H9 (cell line): ENCODE measurements at regions not wholly inside any gene's neighbourhood (a gene's known extent, or its start where the extent isn't known, plus 50 kb on each side); places are given as distances from the start of the nearest gene placed in this dataset.

ENCODE experiments used
- DNase-seq: peaks from one replicate; pipeline ENCODE4 v3.0.0-alpha.2; 2017
- H2AFZ ChIP-seq: one replicate; pipeline ENCODE4 v1.6.1; 2013; ENCODE audit warnings: mild to moderate bottlenecking, low read length, control low read depth, moderate library complexity
- H2AK5ac ChIP-seq: 2 replicates; pipeline ENCODE4 v1.6.1; 2013; ENCODE audit warnings: low read length, control low read depth, mixed read lengths; ENCODE audit not compliant: insufficient read length
- H2BK120ac ChIP-seq: one replicate; pipeline ENCODE4 v1.6.1; 2013; ENCODE audit warnings: low read depth, mild to moderate bottlenecking, low read length, control low read depth, inconsistent platforms; ENCODE audit not compliant: poor library complexity, severe bottlenecking
- H2BK12ac ChIP-seq: 2 replicates; pipeline ENCODE4 v1.6.1; 2013; ENCODE audit warnings: low read length, control low read depth, mixed read lengths, low read depth; ENCODE audit not compliant: insufficient read length
- H2BK15ac ChIP-seq: 2 replicates; pipeline ENCODE4 v1.6.1; 2013; ENCODE audit warnings: low read depth, low read length, control low read depth
- H2BK20ac ChIP-seq: one replicate; pipeline ENCODE4 v1.6.1; 2013; ENCODE audit warnings: low read depth, mild to moderate bottlenecking, low read length, control low read depth, inconsistent platforms; ENCODE audit not compliant: poor library complexity, severe bottlenecking
- H2BK5ac ChIP-seq: 2 replicates; pipeline ENCODE4 v1.6.1; 2013; ENCODE audit warnings: low read length, control low read depth, mixed read lengths; ENCODE audit not compliant: insufficient read length
- H3K14ac ChIP-seq: 2 replicates; pipeline ENCODE4 v1.6.1; 2013; ENCODE audit warnings: low read length, control low read depth; ENCODE audit not compliant: insufficient read depth
- H3K18ac ChIP-seq: 2 replicates; pipeline ENCODE4 v1.6.1; 2013; ENCODE audit warnings: low read depth, mild to moderate bottlenecking, mixed read lengths, low read length, control low read depth; ENCODE audit not compliant: insufficient read length
- H3K23ac ChIP-seq: 2 replicates; pipeline ENCODE4 v1.6.1; 2013; ENCODE audit warnings: low read length, control low read depth, mixed read lengths, low read depth; ENCODE audit not compliant: insufficient read length
- H3K23me2 ChIP-seq: 2 replicates; pipeline ENCODE4 v1.6.1; 2013; ENCODE audit warnings: low read depth, mild to moderate bottlenecking, mixed read lengths, low read length, control low read depth; ENCODE audit not compliant: insufficient read length, poor library complexity, severe bottlenecking
- H3K27ac ChIP-seq: 2 replicates; pipeline ENCODE4 v1.5.1; 2013; ENCODE audit warnings: low read length, control low read depth, mixed read lengths, low read depth; ENCODE audit not compliant: insufficient read length
- H3K27me3 ChIP-seq: 2 replicates; pipeline ENCODE4 v1.6.1; 2013; ENCODE audit warnings: low read length, control low read depth, inconsistent platforms; ENCODE audit not compliant: insufficient read depth
- H3K4ac ChIP-seq: 2 replicates; pipeline ENCODE4 v1.6.1; 2013; ENCODE audit warnings: low read depth, mild to moderate bottlenecking, control low read depth, inconsistent platforms, low read length, moderate library complexity
- H3K4me1 ChIP-seq: 2 replicates; pipeline ENCODE4 v1.6.1; 2013; ENCODE audit warnings: low read length, control low read depth, inconsistent platforms; ENCODE audit not compliant: insufficient read depth
- H3K4me2 ChIP-seq: 2 replicates; pipeline ENCODE4 v1.6.1; 2013; ENCODE audit warnings: low read length, control low read depth, mixed read lengths; ENCODE audit not compliant: insufficient read length, insufficient read depth
- H3K56ac ChIP-seq: 2 replicates; pipeline ENCODE4 v1.6.1; 2013; ENCODE audit warnings: low read depth, mild to moderate bottlenecking, mixed read lengths, low read length, control low read depth; ENCODE audit not compliant: insufficient read length
- H3K79me1 ChIP-seq: 2 replicates; pipeline ENCODE4 v1.6.1; 2013; ENCODE audit warnings: low read depth, mild to moderate bottlenecking, moderate library complexity, low read length, control low read depth, inconsistent platforms; ENCODE audit not compliant: insufficient read depth, poor library complexity, severe bottlenecking
- H3K79me2 ChIP-seq: 2 replicates; pipeline ENCODE4 v1.6.1; 2013; ENCODE audit warnings: low read length, control low read depth, inconsistent platforms; ENCODE audit not compliant: insufficient read depth
- H3K9ac ChIP-seq: 2 replicates; pipeline ENCODE4 v1.6.1; 2013; ENCODE audit warnings: low read length, control low read depth, mixed read lengths; ENCODE audit not compliant: insufficient read length; ENCODE audit errors: extremely low read depth
- H3K9me3 ChIP-seq: one replicate; pipeline ENCODE4 v1.6.1; 2013; ENCODE audit warnings: low read depth, low read length, inconsistent platforms; ENCODE audit not compliant: control insufficient read depth
- H3T11ph ChIP-seq: one replicate; pipeline ENCODE4 v1.6.1; 2013; ENCODE audit warnings: mild to moderate bottlenecking, low read length, control low read depth, inconsistent platforms
- H4K20me1 ChIP-seq: one replicate; pipeline ENCODE4 v1.6.1; 2013; ENCODE audit not compliant: control insufficient read depth, insufficient read length, insufficient read depth
- H4K5ac ChIP-seq: 2 replicates; pipeline ENCODE4 v1.6.1; 2013; ENCODE audit warnings: low read depth, mild to moderate bottlenecking, mixed read lengths, low read length, control low read depth; ENCODE audit not compliant: insufficient read length
- H4K8ac ChIP-seq: replicated peaks from 2 replicates; pipeline ENCODE4 v1.6.1; 2013; ENCODE audit warnings: low read length, control low read depth, mixed read lengths, low read depth; ENCODE audit not compliant: insufficient read length
- H4K91ac ChIP-seq: 2 replicates; pipeline ENCODE4 v1.6.1; 2013; ENCODE audit warnings: low read depth, mild to moderate bottlenecking, moderate library complexity, mixed read lengths, low read length, control low read depth; ENCODE audit not compliant: insufficient read length
- H3K27ac Mint-ChIP-seq, 3 experiments: 2 replicates in 2 of 3; 3 replicates in 1 of 3; pipeline ENCODE4 v1.8.0; 2020 to 2021; ENCODE audit warnings: mixed read lengths in 3 of 3, mild to moderate bottlenecking in 1 of 3, moderate library complexity in 1 of 3
- H3K27me3 Mint-ChIP-seq: 2 replicates; pipeline ENCODE4 v1.8.0; 2021; ENCODE audit warnings: low read depth, mild to moderate bottlenecking, moderate library complexity, mixed read lengths
- H3K36me3 Mint-ChIP-seq, 3 experiments: 2 replicates in 2 of 3; 3 replicates in 1 of 3; pipeline ENCODE4 v1.8.0; 2020 to 2021; ENCODE audit warnings: low read depth in 3 of 3, mixed read lengths in 3 of 3; ENCODE audit not compliant: insufficient read depth in 1 of 3
- H3K4me1 Mint-ChIP-seq, 2 experiments: 2 replicates each; pipeline ENCODE4 v1.8.0; 2020; ENCODE audit warnings: mixed read lengths in 2 of 2
- H3K4me3 Mint-ChIP-seq, 2 experiments: 2 replicates in 1 of 2; 3 replicates in 1 of 2; pipeline ENCODE4 v1.8.0; 2020 to 2021; ENCODE audit warnings: mild to moderate bottlenecking in 2 of 2, mixed read lengths in 2 of 2, moderate library complexity in 1 of 2
- H3K9me3 Mint-ChIP-seq, 2 experiments: 2 replicates in 1 of 2; 3 replicates in 1 of 2; pipeline ENCODE4 v1.8.0; 2020; ENCODE audit warnings: mild to moderate bottlenecking in 2 of 2, mixed read lengths in 2 of 2, moderate library complexity in 1 of 2
- CTCF ChIP-seq: fragments of 200-600 bp; sonication (generic); conservative IDR thresholded peaks from 3 replicates; pipeline ENCODE4 v1.8.0; 2021; ENCODE audit warnings: antibody characterized with exemption, mild to moderate bottlenecking
- WGBS: extraction: QIAGEN DNeasy Blood & Tissue Kit; methylation state at CpG from one replicate; pipeline ENCODE4 v1.1.7; 2013; ENCODE audit warnings: missing lambda C conversion rate, low lambda C conversion rate, mixed read lengths; ENCODE audit not compliant: insufficient read length; ENCODE audit errors: extremely low coverage; 5-methylcytosine and 5-hydroxymethylcytosine counted together

- H3K56ac ChIP-seq: no peak overlapping the region
- H3K4ac ChIP-seq: no peak overlapping the region
- no peaks in the 10 kb centered on the region for H3K79me2 ChIP-seq
- H4K91ac ChIP-seq: no peak overlapping the region
- Mint-ChIP-seq H3K27me3 (no peaks in the 10 kb centered on the region), H3K4me3 (no peak overlapping the region), H3K27ac (no peak overlapping the region), H3K9me3 (no peaks in the 10 kb centered on the region), H3K36me3 (no peaks in the 10 kb centered on the region), H3K4me1 (peaks cover 6 to 12% of the 10 kb centered on the region in 2 experiments)
- H2BK15ac ChIP-seq: no peak overlapping the region
- TF ChIP-seq CTCF: no peak
- no peak overlapping the region for H2BK20ac ChIP-seq
- no peak overlapping the region for H2BK12ac ChIP-seq
- no peaks in the 10 kb centered on the region for H3K27me3 ChIP-seq
- no peak overlapping the region for H2AFZ ChIP-seq
- DNase-seq: no peak
- no peak overlapping the region for H2AK5ac ChIP-seq
- no peak overlapping the region for H2BK5ac ChIP-seq
- H3K27ac ChIP-seq: no peak overlapping the region
- no peaks in the 10 kb centered on the region for H3K23me2 ChIP-seq
- H3K4me1 ChIP-seq: no peaks in the 10 kb centered on the region
- no CpG with 5 or more reads among the region's 3 CpGs for WGBS
- no peak overlapping the region for H3T11ph ChIP-seq
- H3K23ac ChIP-seq: no peak overlapping the region
- H3K18ac ChIP-seq: no peak overlapping the region
- H3K9me3 ChIP-seq: no peaks in the 10 kb centered on the region
- no peak overlapping the region for H3K9ac ChIP-seq
- no peak overlapping the region for H4K8ac ChIP-seq
- no peak overlapping the region for H4K5ac ChIP-seq
- no peaks in the 10 kb centered on the region for H4K20me1 ChIP-seq
- H2BK120ac ChIP-seq: no peak overlapping the region
- H3K14ac ChIP-seq: no peak overlapping the region
- H3K4me2 ChIP-seq: no peak overlapping the region
- H3K79me1 ChIP-seq: no peaks in the 10 kb centered on the region
Measured at GRCh38 chr5:125974679-125975078, 448.5 kb upstream of the GRAMD2B start.
